ENCODE measurements at regions not wholly inside any gene's neighbourhood (a gene's known extent, or its start where the extent isn't known, plus 50 kb on each side); places are given as distances from the start of the nearest gene placed in this dataset.

- no peaks in the 10 kb centered on the region for H3K27me3 ChIP-seq (ENCODE audit: insufficient read depth, low read length)
- no peaks in the 10 kb centered on the region for H3K36me3 ChIP-seq (ENCODE audit: control insufficient read depth in 1 of 2, insufficient read depth in 2 of 2, low read length in 2 of 2)
- no peak overlapping the region for H3K27ac ChIP-seq (ENCODE audit: low read depth, low read length)
- POLR2A ChIA-PET = no interaction called here
- no peaks in the 10 kb centered on the region for H3K4me1 ChIP-seq (ENCODE audit: control insufficient read depth in 1 of 2, insufficient read depth in 2 of 2, low read length in 2 of 2)
- RAD21 ChIA-PET (ENCODE audit: low non-redundant PET in 1 of 2, low total read pairs in 2 of 2, uncharacterized antibody in 2 of 2, unreplicated experiment in 2 of 2) = no interaction called here
- H3K79me2 ChIP-seq (ENCODE audit: insufficient read depth, low read length) = no peaks in the 10 kb centered on the region
- no TSS peak for BruUV-seq (replicated peaks)
- H3K4me3 ChIP-seq (replicated peaks in 1 of 2; ENCODE audit: low read depth in 1 of 2, low read length in 2 of 2) = no peak overlapping the region
- no peak overlapping the region for H3K9ac ChIP-seq (ENCODE audit: low read length)
- intact Hi-C loops (cut with micrococcal nuclease) = no loop called here
- H3K9me2 ChIP-seq (ENCODE audit: insufficient read depth) = no peaks in the 10 kb centered on the region
- no peak overlapping the region for H2AFZ ChIP-seq (ENCODE audit: low read depth, low read length, poor library complexity, severe bottlenecking)
- TF ChIP-seq ZBTB33 (IDR thresholded peaks at IDR 0.05; ENCODE audit: extremely low read depth, insufficient replicate concordance, low read length) (no peak), SIN3A (IDR thresholded peaks at IDR 0.05; ENCODE audit: low read depth) (no peak), CBX3 (IDR thresholded peaks at IDR 0.05; ENCODE audit: low read depth) (no peak), CTCF (IDR thresholded peaks at IDR 0.05 in 2 of 3, conservative IDR thresholded peaks at IDR 0.05 in 1 of 3; ENCODE audit: borderline replicate concordance in 1 of 3, insufficient read depth in 1 of 3, low read depth in 2 of 3, low read length in 2 of 3) (no peak), ZFX (IDR thresholded peaks at IDR 0.05) (no peak), EZH2 (IDR thresholded peaks at IDR 0.05) (no peak), REST (IDR thresholded peaks at IDR 0.05; ENCODE audit: low read depth) (no peak), SP1 (IDR thresholded peaks at IDR 0.05; ENCODE audit: low read depth) (no peak), RAD21 (IDR thresholded peaks at IDR 0.05; ENCODE audit: low read depth) (no peak)
- H4K20me1 ChIP-seq (ENCODE audit: insufficient read depth) = no peaks in the 10 kb centered on the region
- H3K4me2 ChIP-seq (ENCODE audit: low read length) = no peak overlapping the region
- CTCF ChIA-PET = no interaction called here
- H3K9me3 ChIP-seq (ENCODE audit: control insufficient read depth in 1 of 2, insufficient read depth in 1 of 2, low read depth in 1 of 2, low read length in 2 of 2) = no peaks in the 10 kb centered on the region
- DNase-seq (ENCODE audit: low read depth, low spot score) (no peak), ATAC-seq (no peak)
Observed at GRCh38 chrX:20414762-20415445, 148.2 kb upstream of the RPS6KA3 start.
